Stimulated activated CD4-positive, alpha-beta T cell treated with anti-CD3 and anti-CD28 coated beads, Interleukin-1b, Interleukin-23, amount 100 ng/mL, for 1 hour (primary cell): ENCODE measurements at regions not wholly inside any gene's neighbourhood (a gene's known extent, or its start where the extent isn't known, plus 50 kb on each side); places are given as distances from the start of the nearest gene placed in this dataset.
"Not testable (repeated sequence)": the region's sequence is repeated elsewhere in the genome, so short reads cannot be mapped to it uniquely, and the experiment has no call there.

Experiments
- DNase-seq, 2 donors: peaks; one replicate each; pipeline ENCODE4 v3.0.0-alpha.2; 2020; ENCODE audit warnings: low read depth in 2 of 2

- no peak for DNase-seq
Measured at GRCh38 chr6:105881608-105882007, 204.5 kb upstream of the PRDM1 start.

GRCh38 chr6:105880030-105880492 is 206.1 kb upstream of the PRDM1 start:
- DNase-seq: no peak

- DNase-seq: no peak
Measured at GRCh38 chr6:105879146-105879545, 207.0 kb upstream of the PRDM1 start.

- DNase-seq: no peak
Measured at GRCh38 chr6:105875974-105876640, 210.0 kb upstream of the PRDM1 start.

GRCh38 chr6:105874835-105875626 is 211.1 kb upstream of the PRDM1 start:
- DNase-seq: no peak

- DNase-seq: no peak
Measured at GRCh38 chr6:105873799-105874198, 212.3 kb upstream of the PRDM1 start.

GRCh38 chr6:105873211-105873704 is 212.9 kb upstream of the PRDM1 start:
- DNase-seq: no peak

GRCh38 chr6:105872249-105872648 is 213.9 kb upstream of the PRDM1 start:
- DNase-seq: no peak

- no peak for DNase-seq
Measured at GRCh38 chr6:105871542-105871941, 214.6 kb upstream of the PRDM1 start.

- DNase-seq: no peak
Measured at GRCh38 chr6:105869835-105870440, 216.2 kb upstream of the PRDM1 start.

GRCh38 chr6:105868823-105869460 is 217.2 kb upstream of the PRDM1 start:
- DNase-seq: no peak

- no peak for DNase-seq
Measured at GRCh38 chr6:105867821-105868220, 218.3 kb upstream of the PRDM1 start.

- DNase-seq: no peak
Measured at GRCh38 chr6:105867277-105867676, 218.9 kb upstream of the PRDM1 start.

- no peak for DNase-seq
Measured at GRCh38 chr6:105862936-105863607, 223.1 kb upstream of the PRDM1 start.

- DNase-seq: not testable (repeated sequence)
Measured at GRCh38 chr6:105860927-105861326, 225.2 kb upstream of the PRDM1 start.

- no peak for DNase-seq
Measured at GRCh38 chr6:105859457-105859856, 226.7 kb upstream of the PRDM1 start.

GRCh38 chr6:105858639-105859038 is 227.5 kb upstream of the PRDM1 start:
- DNase-seq: not testable (repeated sequence)

- DNase-seq: no peak
Measured at GRCh38 chr6:105855433-105855832, 230.7 kb upstream of the PRDM1 start.

GRCh38 chr6:105853979-105854378 is 232.2 kb upstream of the PRDM1 start:
- not testable (repeated sequence) for DNase-seq

- no peak for DNase-seq
Measured at GRCh38 chr6:105851606-105852005, 234.5 kb upstream of the PRDM1 start.

GRCh38 chr6:105851113-105851580 is 235.0 kb upstream of the PRDM1 start:
- DNase-seq: no peak
